ENCODE measurements at regions not wholly inside any gene's neighbourhood (a gene's known extent, or its start where the extent isn't known, plus 50 kb on each side); places are given as distances from the start of the nearest gene placed in this dataset.

DNA sequence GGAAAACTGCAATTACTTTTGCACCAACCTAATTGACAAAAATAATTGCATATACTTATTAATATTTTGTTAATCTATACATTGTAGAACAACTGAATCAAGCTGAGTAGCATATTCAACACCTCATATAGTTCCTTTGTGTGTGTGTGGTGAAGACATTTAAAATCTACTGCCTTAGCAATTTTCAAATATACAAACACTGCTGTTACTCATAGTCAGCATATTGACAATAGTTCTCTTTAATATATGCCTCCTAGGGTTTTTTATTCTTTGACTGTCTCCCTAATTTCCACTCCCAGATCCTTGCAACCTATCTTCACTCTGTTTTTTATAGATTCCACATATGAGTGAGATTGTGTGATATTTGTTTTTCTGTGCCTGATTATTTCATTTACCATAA, 426.8 kb downstream of the PPARGC1A start:
- TF ChIP-seq, protein P1, sequence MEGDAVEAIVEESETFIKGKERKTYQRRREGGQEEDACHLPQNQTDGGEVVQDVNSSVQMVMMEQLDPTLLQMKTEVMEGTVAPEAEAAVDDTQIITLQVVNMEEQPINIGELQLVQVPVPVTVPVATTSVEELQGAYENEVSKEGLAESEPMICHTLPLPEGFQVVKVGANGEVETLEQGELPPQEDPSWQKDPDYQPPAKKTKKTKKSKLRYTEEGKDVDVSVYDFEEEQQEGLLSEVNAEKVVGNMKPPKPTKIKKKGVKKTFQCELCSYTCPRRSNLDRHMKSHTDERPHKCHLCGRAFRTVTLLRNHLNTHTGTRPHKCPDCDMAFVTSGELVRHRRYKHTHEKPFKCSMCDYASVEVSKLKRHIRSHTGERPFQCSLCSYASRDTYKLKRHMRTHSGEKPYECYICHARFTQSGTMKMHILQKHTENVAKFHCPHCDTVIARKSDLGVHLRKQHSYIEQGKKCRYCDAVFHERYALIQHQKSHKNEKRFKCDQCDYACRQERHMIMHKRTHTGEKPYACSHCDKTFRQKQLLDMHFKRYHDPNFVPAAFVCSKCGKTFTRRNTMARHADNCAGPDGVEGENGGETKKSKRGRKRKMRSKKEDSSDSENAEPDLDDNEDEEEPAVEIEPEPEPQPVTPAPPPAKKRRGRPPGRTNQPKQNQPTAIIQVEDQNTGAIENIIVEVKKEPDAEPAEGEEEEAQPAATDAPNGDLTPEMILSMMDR (conservative IDR thresholded peaks at IDR 0.05), result no peak

More for the DNA sequence above, 426.8 kb downstream of the PPARGC1A start:
- no peak for DNase-seq
- H2BK20ac ChIP-seq (ENCODE audit: low read depth, low read length, poor library complexity, severe bottlenecking), result no peak overlapping the region
- H3K27ac Mint-ChIP-seq, result no peak overlapping the region
- H3K4ac ChIP-seq (ENCODE audit: low read depth, low read length), result no peak overlapping the region
- H3T11ph ChIP-seq (ENCODE audit: low read length), result no peak overlapping the region
- H3K9me3 Mint-ChIP-seq, result peaks cover 2 to 5% of the 10 kb centered on the region in 2 experiments; a peak in 4 of 5 replicates
- peaks cover under 1 to 3% (median 2%) of the 10 kb centered on the region in 3 experiments; a peak in 5 of 7 replicates for H3K36me3 Mint-ChIP-seq (ENCODE audit: insufficient read depth in 1 of 3, low read depth in 3 of 3)
- no peak overlapping the region for H2AFZ ChIP-seq (ENCODE audit: low read length)
- no peaks in the 10 kb centered on the region for H3K9me3 ChIP-seq (ENCODE audit: control insufficient read depth, low read depth, low read length)
- no peaks in the 10 kb centered on the region for H3K27me3 ChIP-seq (ENCODE audit: insufficient read depth, low read length)
- no peak overlapping the region for H2BK120ac ChIP-seq (ENCODE audit: low read depth, low read length, poor library complexity, severe bottlenecking)
- H3K23ac ChIP-seq (ENCODE audit: insufficient read length, low read depth, low read length), result no peak overlapping the region
- no peak overlapping the region for H2AK5ac ChIP-seq (ENCODE audit: insufficient read length, low read length)
- H4K5ac ChIP-seq (ENCODE audit: insufficient read length, low read depth, low read length), result no peak overlapping the region
- no peak overlapping the region for H4K91ac ChIP-seq (ENCODE audit: insufficient read length, low read depth, low read length)
- no peaks in the 10 kb centered on the region for H3K4me1 ChIP-seq (ENCODE audit: insufficient read depth, low read length)
- H3K4me2 ChIP-seq (ENCODE audit: insufficient read depth, insufficient read length, low read length), result no peak overlapping the region
- no peak overlapping the region for H3K4me3 Mint-ChIP-seq
- no peaks in the 10 kb centered on the region for H4K20me1 ChIP-seq (ENCODE audit: control insufficient read depth, insufficient read depth, insufficient read length)
- H3K27me3 Mint-ChIP-seq (ENCODE audit: low read depth), result no peaks in the 10 kb centered on the region
- no peaks in the 10 kb centered on the region for H3K23me2 ChIP-seq (ENCODE audit: insufficient read length, low read depth, low read length, poor library complexity, severe bottlenecking)
- H4K8ac ChIP-seq (replicated peaks; ENCODE audit: insufficient read length, low read depth, low read length), result no peak overlapping the region
- H3K9ac ChIP-seq (ENCODE audit: extremely low read depth, insufficient read length, low read length), result no peak overlapping the region
- H3K27ac ChIP-seq (ENCODE audit: insufficient read length, low read depth, low read length), result no peak overlapping the region
- no peak overlapping the region for H2BK12ac ChIP-seq (ENCODE audit: insufficient read length, low read depth, low read length)
- H3K14ac ChIP-seq (ENCODE audit: insufficient read depth, low read length), result no peak overlapping the region
- H3K18ac ChIP-seq (ENCODE audit: insufficient read length, low read depth, low read length), result no peak overlapping the region
- H2BK5ac ChIP-seq (ENCODE audit: insufficient read length, low read length), result no peak overlapping the region
- no peak overlapping the region for H3K56ac ChIP-seq (ENCODE audit: insufficient read length, low read depth, low read length)
- H3K79me2 ChIP-seq (ENCODE audit: insufficient read depth, low read length), result no peaks in the 10 kb centered on the region
- no peak overlapping the region for H2BK15ac ChIP-seq (ENCODE audit: low read depth, low read length)
- no peaks in the 10 kb centered on the region for H3K79me1 ChIP-seq (ENCODE audit: insufficient read depth, low read depth, low read length, poor library complexity, severe bottlenecking)
- no peaks in the 10 kb centered on the region for H3K4me1 Mint-ChIP-seq
